AG04449 (cell line): ENCODE measurements at regions not wholly inside any gene's neighbourhood (a gene's known extent, or its start where the extent isn't known, plus 50 kb on each side); places are given as distances from the start of the nearest gene placed in this dataset.

Experiments used
- CTCF ChIA-PET: fragments of 350-600 bp; formaldehyde crosslinking; extraction: SDS; loops from one replicate; lab custom pipeline; 2021; ENCODE audit warnings: antibody characterized with exemption; lab: Yijun Ruan, JAX
- POLR2A ChIA-PET: fragments of 400-600, 350-600 bp; formaldehyde crosslinking; extraction: SDS; loops from one replicate; lab custom pipeline; 2020; ENCODE audit warnings: antibody characterized with exemption, inconsistent platforms; lab: Yijun Ruan, JAX
- DNase-seq: peaks from one replicate; pipeline ENCODE4 v3.0.0-alpha.2; 2010; ENCODE audit warnings: low read depth, low spot score
- H3K4me3 ChIP-seq: 2 replicates; pipeline ENCODE4 v1.5.1; 2011; ENCODE audit warnings: low read depth, mild to moderate bottlenecking, control low read depth, low read length
- TF ChIP-seq, protein P1 (sequence below): IDR thresholded peaks from one replicate; pipeline ENCODE4 v1.5.1; 2011; ENCODE audit warnings: mild to moderate bottlenecking, moderate library complexity, low read length, control low read depth, inconsistent platforms; ENCODE audit not compliant: insufficient read depth; ENCODE audit errors: missing control alignments

DNA sequence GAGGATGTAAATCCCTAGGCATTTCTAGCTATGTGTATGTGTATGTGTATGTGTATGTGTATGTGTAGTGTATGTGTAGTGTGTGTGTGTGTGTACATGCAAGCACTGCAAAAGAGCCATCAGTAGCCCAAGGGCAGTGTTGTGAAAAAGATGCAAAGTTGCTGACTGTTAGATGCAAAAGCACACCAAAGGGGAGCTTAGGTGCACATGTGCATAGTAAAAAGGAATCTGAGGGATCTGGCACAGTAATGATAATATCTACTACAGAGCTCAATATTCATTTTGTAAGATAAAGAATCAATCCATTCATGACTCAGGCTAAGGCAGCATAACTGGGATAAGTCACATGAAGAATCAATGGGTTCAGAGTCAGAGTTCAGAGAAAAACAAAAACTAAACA is 80.2 kb downstream of the TMEM47 start:
- no peak overlapping the region for H3K4me3 ChIP-seq
- ChIA-PET POLR2A (no interaction called here), CTCF (interaction anchor here (0.9 to 1.3 kb wide), 2 partner anchors 17 to 342 kb away, joined by 3 to 5 read pairs; no protein-coding TSS in a partner anchor)
- no peak for DNase-seq
- TF ChIP-seq, protein P1, sequence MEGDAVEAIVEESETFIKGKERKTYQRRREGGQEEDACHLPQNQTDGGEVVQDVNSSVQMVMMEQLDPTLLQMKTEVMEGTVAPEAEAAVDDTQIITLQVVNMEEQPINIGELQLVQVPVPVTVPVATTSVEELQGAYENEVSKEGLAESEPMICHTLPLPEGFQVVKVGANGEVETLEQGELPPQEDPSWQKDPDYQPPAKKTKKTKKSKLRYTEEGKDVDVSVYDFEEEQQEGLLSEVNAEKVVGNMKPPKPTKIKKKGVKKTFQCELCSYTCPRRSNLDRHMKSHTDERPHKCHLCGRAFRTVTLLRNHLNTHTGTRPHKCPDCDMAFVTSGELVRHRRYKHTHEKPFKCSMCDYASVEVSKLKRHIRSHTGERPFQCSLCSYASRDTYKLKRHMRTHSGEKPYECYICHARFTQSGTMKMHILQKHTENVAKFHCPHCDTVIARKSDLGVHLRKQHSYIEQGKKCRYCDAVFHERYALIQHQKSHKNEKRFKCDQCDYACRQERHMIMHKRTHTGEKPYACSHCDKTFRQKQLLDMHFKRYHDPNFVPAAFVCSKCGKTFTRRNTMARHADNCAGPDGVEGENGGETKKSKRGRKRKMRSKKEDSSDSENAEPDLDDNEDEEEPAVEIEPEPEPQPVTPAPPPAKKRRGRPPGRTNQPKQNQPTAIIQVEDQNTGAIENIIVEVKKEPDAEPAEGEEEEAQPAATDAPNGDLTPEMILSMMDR, result no peak

DNA sequence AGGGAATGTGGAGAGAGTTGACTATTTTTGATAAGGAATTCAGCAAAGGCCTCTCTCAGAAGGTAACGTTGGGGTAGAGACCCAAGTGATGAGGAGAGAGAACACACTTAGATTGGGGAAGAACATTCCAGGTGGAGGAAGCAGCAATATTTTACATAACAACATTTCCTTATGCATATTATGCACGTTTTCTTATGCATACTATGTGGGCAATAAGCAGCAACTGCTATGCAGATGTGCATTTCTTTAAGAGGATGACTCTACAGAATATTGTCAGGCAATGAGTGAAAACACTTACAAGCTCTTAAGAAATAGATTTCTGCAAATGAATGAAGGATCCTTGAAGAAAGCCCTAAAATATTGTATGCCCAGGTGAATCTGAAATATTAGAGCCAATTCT is 91.1 kb downstream of the TMEM47 start:
- CTCF ChIA-PET, result no interaction called here
- POLR2A ChIA-PET, result no interaction called here
- no peak overlapping the region for H3K4me3 ChIP-seq
- DNase-seq, result no peak
- TF ChIP-seq, protein P1, result no peak

DNA sequence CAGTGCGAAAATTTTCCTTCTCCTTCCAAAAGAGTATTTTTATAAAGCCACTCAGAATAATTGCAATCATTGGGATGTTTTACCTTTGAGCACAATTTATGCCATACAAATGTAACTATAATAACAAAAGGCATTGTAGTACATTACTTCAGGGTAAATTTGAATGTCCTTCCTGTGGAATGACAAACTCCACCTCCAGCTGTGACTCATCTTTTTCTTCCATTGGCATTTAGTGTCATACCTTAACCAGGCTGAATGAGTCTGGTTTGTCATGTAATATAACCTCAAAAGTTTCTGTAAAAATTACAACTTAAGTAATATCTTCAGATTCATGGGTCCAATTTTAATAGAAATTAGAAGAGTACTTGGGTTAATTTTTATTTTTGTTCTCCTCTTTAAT is 93.3 kb downstream of the TMEM47 start:
- TF ChIP-seq, protein P1, result no peak
- ChIA-PET POLR2A (no interaction called here), CTCF (no interaction called here)
- no peak for DNase-seq
- no peak overlapping the region for H3K4me3 ChIP-seq

DNA sequence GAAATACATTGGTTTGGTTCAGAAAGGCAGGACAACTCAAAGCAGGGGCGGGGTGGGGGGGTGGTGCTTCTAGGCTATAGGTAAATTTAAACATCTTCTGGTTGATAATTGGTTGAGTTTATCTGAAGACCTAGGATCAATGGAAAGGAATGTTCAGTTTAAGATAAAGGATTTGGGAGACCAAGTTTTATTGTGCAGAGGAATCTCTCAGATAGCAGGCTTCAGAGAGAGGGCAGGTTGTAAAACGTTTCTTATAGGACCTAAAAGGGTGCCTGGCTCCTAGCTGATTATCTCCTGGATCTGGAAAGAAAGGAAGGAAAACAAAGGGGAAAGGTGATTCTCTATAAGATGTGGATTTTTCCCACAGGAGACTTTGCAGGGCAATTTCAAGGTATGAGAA is 94.0 kb downstream of the TMEM47 start:
- ChIA-PET POLR2A (no interaction called here), CTCF (no interaction called here)
- TF ChIP-seq, protein P1, result no peak
- no peak for DNase-seq
- no peak overlapping the region for H3K4me3 ChIP-seq

DNA sequence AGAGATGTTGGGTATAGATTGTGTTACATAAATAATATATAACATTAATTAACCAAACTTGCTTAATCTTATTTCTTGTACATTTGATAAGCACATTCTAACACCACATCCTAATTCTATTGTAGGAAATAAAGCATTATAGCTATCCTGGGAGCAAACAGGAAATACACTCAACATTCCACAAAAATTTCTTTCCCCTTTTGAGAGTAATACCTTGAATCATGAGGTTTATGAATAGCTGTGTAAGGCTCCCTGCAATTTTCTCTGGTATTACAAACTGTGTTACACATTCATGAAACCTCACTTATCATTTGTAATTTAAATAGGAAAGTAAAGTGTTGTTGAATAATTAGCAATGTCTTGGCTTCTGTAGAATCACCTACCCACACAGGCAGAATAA is 95.1 kb downstream of the TMEM47 start:
- H3K4me3 ChIP-seq, result no peak overlapping the region
- CTCF ChIA-PET, result interaction anchor here (0.8 kb wide), 1 partner anchor 17 kb away, joined by 3 read pairs; no protein-coding TSS in a partner anchor
- POLR2A ChIA-PET, result no interaction called here
- DNase-seq, result no peak
- TF ChIP-seq, protein P1, result no peak

DNA sequence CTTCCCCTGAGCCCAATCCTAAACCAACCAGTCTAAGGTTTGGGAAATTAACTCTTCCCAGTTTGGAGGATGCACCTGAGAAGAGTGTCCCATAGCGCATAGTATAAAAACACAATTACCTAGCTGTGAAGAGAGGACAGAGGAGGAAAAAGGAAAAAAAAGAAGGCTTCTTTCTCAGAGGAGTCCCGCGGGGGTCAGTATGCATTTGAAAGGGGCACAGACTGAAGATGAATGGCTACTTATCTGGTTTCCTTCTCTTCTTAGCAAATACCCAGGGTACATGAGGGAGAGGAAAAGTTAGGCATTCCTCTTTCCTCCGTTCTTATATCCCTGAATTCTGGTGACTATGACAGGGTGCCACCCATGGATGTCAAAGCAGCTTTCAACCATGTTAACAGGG is 96.9 kb downstream of the TMEM47 start:
- CTCF ChIA-PET, result no interaction called here
- no peak for DNase-seq

More for the DNA sequence above, 96.9 kb downstream of the TMEM47 start:
- TF ChIP-seq, protein P1, result no peak
- no peak overlapping the region for H3K4me3 ChIP-seq
- POLR2A ChIA-PET, result no interaction called here
